GM18909 (cell line): ENCODE measurements at regions not wholly inside any gene's neighbourhood (a gene's known extent, or its start where the extent isn't known, plus 50 kb on each side); places are given as distances from the start of the nearest gene placed in this dataset.

ENCODE experiments used
- ATAC-seq: cut with Tn5 transposase; IDR thresholded peaks from one replicate; pipeline ENCODE4 v1.9.1; 2021; ENCODE audit warnings: mild to moderate bottlenecking; ENCODE audit not compliant: unreplicated experiment, poor library complexity

GRCh38 chr11:130636722-130637464 is 188.4 kb downstream of the ADAMTS15 start:
- ATAC-seq: peak; percentile 73

GRCh38 chr11:130637566-130637965 is 189.1 kb downstream of the ADAMTS15 start:
- no peak for ATAC-seq

- ATAC-seq: no peak
Measured at GRCh38 chr11:130638033-130638432, 189.6 kb downstream of the ADAMTS15 start.

- ATAC-seq: no peak
Measured at GRCh38 chr11:130638624-130639023, 190.2 kb downstream of the ADAMTS15 start.

- ATAC-seq: no peak
Measured at GRCh38 chr11:130639369-130639768, 190.9 kb downstream of the ADAMTS15 start.

GRCh38 chr11:130640526-130640925 is 192.1 kb downstream of the ADAMTS15 start:
- no peak for ATAC-seq

- ATAC-seq: no peak
Measured at GRCh38 chr11:130641876-130642275, 193.4 kb downstream of the ADAMTS15 start.

GRCh38 chr11:130642994-130643393 is 194.5 kb downstream of the ADAMTS15 start:
- no peak for ATAC-seq

GRCh38 chr11:130644187-130644586 is 195.7 kb downstream of the ADAMTS15 start:
- no peak for ATAC-seq

- no peak for ATAC-seq
Measured at GRCh38 chr11:130645164-130645842, 196.9 kb downstream of the ADAMTS15 start.

- ATAC-seq: no peak
Measured at GRCh38 chr11:130645843-130646197, 197.4 kb downstream of the ADAMTS15 start.

- no peak for ATAC-seq
Measured at GRCh38 chr11:130646881-130647280, 198.4 kb downstream of the ADAMTS15 start.

- ATAC-seq: no peak
Measured at GRCh38 chr11:130647371-130647770, 198.9 kb downstream of the ADAMTS15 start.

- no peak for ATAC-seq
Measured at GRCh38 chr11:130649801-130650200, 201.4 kb downstream of the ADAMTS15 start.

GRCh38 chr11:130650456-130651030 is 202.1 kb downstream of the ADAMTS15 start:
- ATAC-seq: no peak

GRCh38 chr11:130651066-130651855 is 202.8 kb downstream of the ADAMTS15 start:
- ATAC-seq: no peak

- no peak for ATAC-seq
Measured at GRCh38 chr11:130652671-130653335, 204.4 kb downstream of the ADAMTS15 start.

- no peak for ATAC-seq
Measured at GRCh38 chr11:130653838-130654636, 205.6 kb downstream of the ADAMTS15 start.

- ATAC-seq: no peak
Measured at GRCh38 chr11:130655300-130655699, 206.9 kb downstream of the ADAMTS15 start.
